ENCODE measurements at regions not wholly inside any gene's neighbourhood (a gene's known extent, or its start where the extent isn't known, plus 50 kb on each side); places are given as distances from the start of the nearest gene placed in this dataset.

GRCh38 chr9:13627502-13627901 lies 348.0 kb upstream of the MPDZ start:
- TF ChIP-seq CTCF (IDR thresholded peaks at IDR 0.05; ENCODE audit: insufficient read depth, low read length) (no peak), POLR2AphosphoS5 (IDR thresholded peaks at IDR 0.05; ENCODE audit: low read depth) (no peak), GABPA (IDR thresholded peaks at IDR 0.05; ENCODE audit: low read depth) (no peak), SPI1 (IDR thresholded peaks at IDR 0.05; ENCODE audit: borderline replicate concordance, low read depth) (no peak), REST (IDR thresholded peaks at IDR 0.05; ENCODE audit: insufficient replicate concordance, low read depth) (no peak)
